OCI-LY1 (cell line): ENCODE measurements at regions not wholly inside any gene's neighbourhood (a gene's known extent, or its start where the extent isn't known, plus 50 kb on each side); places are given as distances from the start of the nearest gene placed in this dataset.

ENCODE experiments used
- H2AFZ ChIP-seq: fragments of 200-600 bp; sonication (generic), shearing (Covaris generic); 2 replicates; pipeline ENCODE4 v1.6.0; 2014; ENCODE audit warnings: antibody characterized with exemption, mild to moderate bottlenecking, low read length
- H3F3A ChIP-seq: fragments of 200-600 bp; sonication (generic), shearing (Covaris generic); 2 replicates; pipeline ENCODE4 v1.6.0; 2014; ENCODE audit warnings: mild to moderate bottlenecking, antibody characterized with exemption, low read length, moderate library complexity; ENCODE audit not compliant: insufficient read depth
- H3K27ac ChIP-seq: fragments of 200-600 bp; sonication (generic); 2 replicates; pipeline ENCODE4 v1.5.1; 2014; ENCODE audit warnings: low read length, mixed run types, mild to moderate bottlenecking, low read depth; ENCODE audit not compliant: poor library complexity, severe bottlenecking
- H3K27me3 ChIP-seq: fragments of 200-600 bp; sonication (generic); 2 replicates; pipeline ENCODE4 v1.6.0; 2014; ENCODE audit warnings: antibody characterized with exemption, mild to moderate bottlenecking, low read length, moderate library complexity; ENCODE audit not compliant: insufficient read depth
- H3K36me3 ChIP-seq: fragments of 200-600 bp; sonication (generic); 2 replicates; pipeline ENCODE4 v1.6.1; 2014; ENCODE audit warnings: mild to moderate bottlenecking, antibody characterized with exemption, low read length, moderate library complexity, mixed read lengths; ENCODE audit not compliant: insufficient read depth
- H3K4me1 ChIP-seq: fragments of 200-600 bp; sonication (generic); 2 replicates; pipeline ENCODE4 v1.5.1; 2014; ENCODE audit warnings: mild to moderate bottlenecking, low read length, moderate library complexity; ENCODE audit not compliant: insufficient read depth, severe bottlenecking
- H3K4me2 ChIP-seq: fragments of 200-600 bp; sonication (generic), shearing (Covaris generic); 2 replicates; pipeline ENCODE4 v1.6.1; 2014; ENCODE audit warnings: low read length
- H3K4me3 ChIP-seq: fragments of 200-600 bp; sonication (generic); 2 replicates; pipeline ENCODE4 v1.5.1; 2014; ENCODE audit warnings: low read length, low read depth, mild to moderate bottlenecking, mixed read lengths; ENCODE audit not compliant: poor library complexity, severe bottlenecking
- H3K79me2 ChIP-seq: fragments of 200-600 bp; shearing (Covaris generic); 2 replicates; pipeline ENCODE4 v1.6.1; 2016; ENCODE audit warnings: mixed run types, low read length, mixed read lengths; ENCODE audit not compliant: insufficient read depth
- H3K9ac ChIP-seq: fragments of 200-600 bp; sonication (generic), shearing (Covaris generic); 2 replicates; pipeline ENCODE4 v1.6.1; 2014; ENCODE audit warnings: mild to moderate bottlenecking, low read length, mixed read lengths
- H3K9me2 ChIP-seq: fragments of 200-600 bp; sonication (generic), shearing (Covaris generic); 2 replicates; pipeline ENCODE4 v1.6.1; 2014; ENCODE audit warnings: low read depth, mild to moderate bottlenecking, low read length, mixed read lengths
- H3K9me3 ChIP-seq: fragments of 200-600 bp; shearing (Covaris generic); 2 replicates; pipeline ENCODE4 v1.6.1; 2014; ENCODE audit warnings: low read length, mixed read lengths
- H4K20me1 ChIP-seq: fragments of 200-600 bp; sonication (generic), shearing (Covaris generic); 2 replicates; pipeline ENCODE4 v1.6.0; 2016; ENCODE audit warnings: mild to moderate bottlenecking, low read length; ENCODE audit not compliant: insufficient read depth
- EZH2 ChIP-seq: fragments of 200-600 bp; sonication (generic), shearing (Covaris generic); IDR thresholded peaks from 2 replicates; pipeline ENCODE4 v1.8.0; 2017; ENCODE audit warnings: borderline replicate concordance, mixed run types, mild to moderate bottlenecking, antibody characterized with exemption, low read length, moderate library complexity, mixed read lengths
- TF ChIP-seq, protein P1 (sequence below): fragments of 200-600 bp; sonication (generic), shearing (Covaris generic); IDR thresholded peaks from 2 replicates; pipeline ENCODE4 v1.5.1; 2017; ENCODE audit warnings: mild to moderate bottlenecking, antibody characterized with exemption, low read length, moderate library complexity, mixed read lengths

DNA sequence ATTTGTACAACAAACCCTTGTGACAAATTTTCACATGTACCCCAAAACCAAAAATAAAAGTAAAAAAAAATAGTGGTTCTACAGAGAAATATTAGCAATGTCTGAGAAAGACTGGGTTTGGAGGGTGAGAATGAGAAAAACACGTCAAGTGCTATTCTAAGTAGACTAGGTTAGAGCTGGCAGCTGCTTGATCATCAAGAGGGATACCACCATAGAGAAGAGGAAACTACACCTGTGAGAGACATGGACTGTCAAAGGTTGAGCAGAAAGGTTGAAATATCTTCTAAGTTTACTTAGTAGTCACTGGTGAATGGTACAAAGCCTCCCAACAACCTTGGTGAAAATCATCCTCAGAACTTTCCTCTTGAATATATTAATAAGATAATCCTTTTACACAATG is 126.9 kb upstream of the ITGA4 start:
- Histone ChIP-seq H3K4me3 (no peak overlapping the region), H3K27me3 (no peaks in the 10 kb centered on the region), H3K9ac (no peak overlapping the region), H3K4me1 (peaks cover 22% of the 10 kb centered on the region), H4K20me1 (no peaks in the 10 kb centered on the region), H3K4me2 (no peak overlapping the region), H2AFZ (no peak overlapping the region), H3F3A (no peaks in the 10 kb centered on the region), H3K27ac (no peak overlapping the region), H3K9me3 (0 out of 2 replicates have a peak, but pooled peaks cover 5% of the 10 kb centered on the region), H3K9me2 (no peaks in the 10 kb centered on the region), H3K79me2 (no peaks in the 10 kb centered on the region), H3K36me3 (no peaks in the 10 kb centered on the region)
- no peak for TF ChIP-seq EZH2
- TF ChIP-seq, protein P1, sequence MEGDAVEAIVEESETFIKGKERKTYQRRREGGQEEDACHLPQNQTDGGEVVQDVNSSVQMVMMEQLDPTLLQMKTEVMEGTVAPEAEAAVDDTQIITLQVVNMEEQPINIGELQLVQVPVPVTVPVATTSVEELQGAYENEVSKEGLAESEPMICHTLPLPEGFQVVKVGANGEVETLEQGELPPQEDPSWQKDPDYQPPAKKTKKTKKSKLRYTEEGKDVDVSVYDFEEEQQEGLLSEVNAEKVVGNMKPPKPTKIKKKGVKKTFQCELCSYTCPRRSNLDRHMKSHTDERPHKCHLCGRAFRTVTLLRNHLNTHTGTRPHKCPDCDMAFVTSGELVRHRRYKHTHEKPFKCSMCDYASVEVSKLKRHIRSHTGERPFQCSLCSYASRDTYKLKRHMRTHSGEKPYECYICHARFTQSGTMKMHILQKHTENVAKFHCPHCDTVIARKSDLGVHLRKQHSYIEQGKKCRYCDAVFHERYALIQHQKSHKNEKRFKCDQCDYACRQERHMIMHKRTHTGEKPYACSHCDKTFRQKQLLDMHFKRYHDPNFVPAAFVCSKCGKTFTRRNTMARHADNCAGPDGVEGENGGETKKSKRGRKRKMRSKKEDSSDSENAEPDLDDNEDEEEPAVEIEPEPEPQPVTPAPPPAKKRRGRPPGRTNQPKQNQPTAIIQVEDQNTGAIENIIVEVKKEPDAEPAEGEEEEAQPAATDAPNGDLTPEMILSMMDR = no peak

DNA sequence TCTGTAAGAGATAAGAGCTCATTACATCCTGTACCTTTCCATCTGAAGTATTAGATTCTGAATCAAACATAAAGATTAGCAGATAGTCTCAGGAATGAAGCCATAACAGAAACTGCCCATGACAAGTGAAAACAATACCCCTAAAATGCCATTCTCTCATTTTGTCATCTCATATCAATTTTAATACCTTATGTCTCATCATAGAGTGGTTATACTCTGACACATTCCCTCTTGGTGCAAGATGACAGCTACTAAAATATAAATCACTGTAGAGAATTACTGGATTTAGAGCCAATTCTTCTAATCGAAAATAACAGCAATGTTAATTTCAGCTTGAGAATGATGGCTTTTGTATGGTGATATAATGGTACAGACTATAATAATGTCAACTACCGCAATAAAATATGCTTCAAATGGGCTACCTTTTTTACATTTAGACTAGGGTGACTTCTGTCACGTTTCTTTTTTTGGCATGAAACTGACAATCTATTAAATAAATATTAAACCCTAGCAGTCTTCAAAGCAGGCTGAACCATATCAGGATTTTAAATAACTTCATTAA is 125.1 kb upstream of the ITGA4 start:
- Histone ChIP-seq H3K27me3 (no peaks in the 10 kb centered on the region), H3K9me3 (0 out of 2 replicates have a peak, but pooled peaks cover 5% of the 10 kb centered on the region), H3K4me3 (no peak overlapping the region), H3F3A (no peaks in the 10 kb centered on the region), H3K9me2 (no peaks in the 10 kb centered on the region), H3K79me2 (no peaks in the 10 kb centered on the region), H3K4me1 (peaks cover 9% of the 10 kb centered on the region), H3K27ac (no peak overlapping the region), H3K4me2 (no peak overlapping the region), H3K36me3 (no peaks in the 10 kb centered on the region), H3K9ac (no peak overlapping the region), H4K20me1 (no peaks in the 10 kb centered on the region), H2AFZ (no peak overlapping the region)
- no peak for TF ChIP-seq EZH2
- TF ChIP-seq, protein P1 = no peak

DNA sequence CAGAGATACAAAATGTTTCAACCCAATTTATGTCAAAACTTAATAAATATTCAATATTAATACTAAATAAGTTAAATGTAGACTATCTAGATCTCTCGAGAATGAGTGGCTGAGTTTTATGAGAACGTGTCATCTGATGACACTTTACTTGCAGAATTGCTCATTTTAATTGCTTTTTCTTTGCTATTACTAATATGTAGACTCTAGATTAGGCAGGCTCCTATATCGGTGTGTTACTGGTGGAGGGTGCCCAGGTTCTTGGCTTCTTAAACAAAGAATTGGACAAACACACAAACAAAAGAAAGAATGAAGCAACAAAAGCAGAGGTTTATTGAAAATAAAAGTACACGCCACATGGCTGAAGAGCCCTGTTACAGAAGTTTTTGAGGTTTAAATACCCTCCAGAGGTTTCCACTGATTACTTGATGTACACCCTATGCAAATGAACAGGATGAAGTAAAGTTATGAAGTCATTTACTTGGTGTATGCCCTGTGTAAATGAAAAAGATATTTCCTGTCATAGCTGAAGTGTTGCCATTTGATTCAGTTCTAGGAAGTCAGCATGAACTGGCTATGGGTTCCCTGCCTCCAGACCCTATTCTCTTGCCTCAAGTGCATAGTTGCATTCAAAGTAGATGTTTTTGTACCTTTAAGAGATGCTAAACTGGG is 122.9 kb upstream of the ITGA4 start:
- H4K20me1 ChIP-seq = no peaks in the 10 kb centered on the region
- no peak overlapping the region for H3K4me2 ChIP-seq
- TF ChIP-seq, protein P1 = no peak
- no peak for TF ChIP-seq EZH2
- H3K79me2 ChIP-seq = no peaks in the 10 kb centered on the region
- no peaks in the 10 kb centered on the region for H3K36me3 ChIP-seq
- H3K9me2 ChIP-seq = no peaks in the 10 kb centered on the region
- H3K4me3 ChIP-seq = no peak overlapping the region
- peak overlapping the region; percentile 64; the same call in 1 of the 2 replicates for H2AFZ ChIP-seq
- H3K9ac ChIP-seq = no peak overlapping the region
- no peaks in the 10 kb centered on the region for H3K27me3 ChIP-seq
- H3K9me3 ChIP-seq = no peaks in the 10 kb centered on the region
- peaks cover 7% of the 10 kb centered on the region for H3K4me1 ChIP-seq
- no peak overlapping the region for H3K27ac ChIP-seq
- H3F3A ChIP-seq = no peaks in the 10 kb centered on the region
